WERI-Rb-1 (cell line): ENCODE measurements at regions not wholly inside any gene's neighbourhood (a gene's known extent, or its start where the extent isn't known, plus 50 kb on each side); places are given as distances from the start of the nearest gene placed in this dataset.

ENCODE experiments used
- DNase-seq: peaks from one replicate; pipeline ENCODE4 v3.0.0-alpha.2; 2020
- H3K27ac ChIP-seq: fragments of 250-450 bp; sonication (Bioruptor Pico); 2 replicates; pipeline ENCODE4 v1.5.1; 2020; ENCODE audit warnings: mild to moderate bottlenecking, moderate library complexity
- H3K27me3 ChIP-seq: fragments of 250-450 bp; sonication (Bioruptor Pico); 2 replicates; pipeline ENCODE4 v1.5.1; 2021; ENCODE audit warnings: mild to moderate bottlenecking, low read depth, moderate library complexity; ENCODE audit not compliant: insufficient read depth, severe bottlenecking
- H3K36me3 ChIP-seq: fragments of 250-450 bp; sonication (Bioruptor Pico); 2 replicates; pipeline ENCODE4 v1.5.1; 2020; ENCODE audit warnings: mild to moderate bottlenecking, moderate library complexity
- H3K4me3 ChIP-seq: 2 replicates; pipeline ENCODE4 v1.5.1; 2011; ENCODE audit warnings: low read depth, mild to moderate bottlenecking, control low read depth, low read length
- H3K9me3 ChIP-seq: fragments of 250-450 bp; sonication (Bioruptor Pico); 2 replicates; pipeline ENCODE4 v1.5.1; 2021; ENCODE audit warnings: mild to moderate bottlenecking, moderate library complexity; ENCODE audit not compliant: severe bottlenecking
- TF ChIP-seq, protein P1 (sequence below): IDR thresholded peaks from 2 replicates; pipeline ENCODE4 v1.5.1; 2011; ENCODE audit warnings: low read depth, mild to moderate bottlenecking, control low read depth, inconsistent platforms, low read length

DNA sequence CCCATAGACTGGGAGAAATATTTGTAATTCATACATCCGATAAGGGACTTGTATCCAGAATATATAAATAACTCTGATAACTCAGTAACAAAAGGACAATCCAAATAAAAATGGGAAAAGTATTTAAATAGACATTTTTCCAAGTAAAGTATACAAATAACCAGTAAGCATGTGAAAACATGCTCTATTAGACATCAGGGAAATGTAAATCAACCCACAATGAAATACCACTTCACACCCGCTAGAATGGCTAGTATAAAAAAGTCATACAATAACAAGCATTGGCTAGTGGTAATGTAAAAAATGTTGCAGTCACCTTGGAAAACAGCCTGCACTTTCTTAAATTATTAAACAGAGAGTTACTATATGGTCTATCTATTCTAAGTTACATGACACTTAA is 650.7 kb downstream of the C12orf50 start:
- no peaks in the 10 kb centered on the region for H3K9me3 ChIP-seq
- TF ChIP-seq, protein P1, sequence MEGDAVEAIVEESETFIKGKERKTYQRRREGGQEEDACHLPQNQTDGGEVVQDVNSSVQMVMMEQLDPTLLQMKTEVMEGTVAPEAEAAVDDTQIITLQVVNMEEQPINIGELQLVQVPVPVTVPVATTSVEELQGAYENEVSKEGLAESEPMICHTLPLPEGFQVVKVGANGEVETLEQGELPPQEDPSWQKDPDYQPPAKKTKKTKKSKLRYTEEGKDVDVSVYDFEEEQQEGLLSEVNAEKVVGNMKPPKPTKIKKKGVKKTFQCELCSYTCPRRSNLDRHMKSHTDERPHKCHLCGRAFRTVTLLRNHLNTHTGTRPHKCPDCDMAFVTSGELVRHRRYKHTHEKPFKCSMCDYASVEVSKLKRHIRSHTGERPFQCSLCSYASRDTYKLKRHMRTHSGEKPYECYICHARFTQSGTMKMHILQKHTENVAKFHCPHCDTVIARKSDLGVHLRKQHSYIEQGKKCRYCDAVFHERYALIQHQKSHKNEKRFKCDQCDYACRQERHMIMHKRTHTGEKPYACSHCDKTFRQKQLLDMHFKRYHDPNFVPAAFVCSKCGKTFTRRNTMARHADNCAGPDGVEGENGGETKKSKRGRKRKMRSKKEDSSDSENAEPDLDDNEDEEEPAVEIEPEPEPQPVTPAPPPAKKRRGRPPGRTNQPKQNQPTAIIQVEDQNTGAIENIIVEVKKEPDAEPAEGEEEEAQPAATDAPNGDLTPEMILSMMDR, result no peak

DNA sequence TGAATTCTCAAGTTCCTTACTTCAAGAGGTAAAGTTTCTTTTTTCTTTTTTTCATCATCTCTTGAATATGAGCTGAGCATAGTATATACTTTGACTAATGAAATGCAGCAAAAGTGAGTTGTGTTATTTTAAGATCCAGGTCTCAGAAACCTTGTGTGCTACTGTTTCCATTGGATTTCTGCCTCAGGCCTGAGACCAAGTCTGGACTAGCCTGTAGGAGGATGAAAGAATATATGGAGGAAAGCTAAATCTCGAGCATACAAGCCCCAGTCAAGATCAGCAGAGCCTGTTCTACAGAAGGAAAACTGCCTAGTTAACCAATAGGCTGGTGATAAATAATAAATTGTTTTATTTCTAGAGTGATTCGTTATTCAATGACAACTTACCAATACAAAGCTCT is 652.5 kb downstream of the C12orf50 start:
- no peaks in the 10 kb centered on the region for H3K9me3 ChIP-seq
- TF ChIP-seq, protein P1, result no peak
- H3K27ac ChIP-seq, result no peak overlapping the region
- DNase-seq, result no peak
- H3K36me3 ChIP-seq, result no peaks in the 10 kb centered on the region
- no peaks in the 10 kb centered on the region for H3K27me3 ChIP-seq
- H3K4me3 ChIP-seq, result no peak overlapping the region

More for the DNA sequence above, 650.7 kb downstream of the C12orf50 start:
- Histone ChIP-seq H3K4me3 (no peak overlapping the region), H3K27me3 (no peaks in the 10 kb centered on the region), H3K36me3 (no peaks in the 10 kb centered on the region), H3K27ac (no peak overlapping the region)
- no peak for DNase-seq

DNA sequence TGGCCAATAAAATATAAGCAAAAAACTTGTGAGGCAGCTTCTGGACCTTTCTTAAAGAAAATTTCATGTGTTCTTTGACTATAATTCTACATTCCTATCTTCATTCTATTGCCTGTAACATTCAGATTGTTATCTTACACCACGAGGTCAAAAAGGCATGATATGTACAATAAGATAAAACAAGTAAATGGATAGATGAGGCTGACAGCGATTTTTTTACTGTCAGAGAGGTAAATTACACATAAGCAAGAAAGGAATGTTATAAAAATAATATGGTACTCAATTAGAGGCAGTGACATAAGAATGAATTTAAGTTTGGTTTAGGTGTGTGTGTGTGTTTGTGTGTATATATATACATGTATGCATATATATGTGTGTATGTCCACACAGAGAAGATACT is 660.0 kb downstream of the C12orf50 start:
- H3K36me3 ChIP-seq, result no peaks in the 10 kb centered on the region
- no peak for DNase-seq
- no peak overlapping the region for H3K27ac ChIP-seq
- no peaks in the 10 kb centered on the region for H3K9me3 ChIP-seq
- no peaks in the 10 kb centered on the region for H3K27me3 ChIP-seq
- H3K4me3 ChIP-seq, result no peak overlapping the region
- TF ChIP-seq, protein P1, result no peak

DNA sequence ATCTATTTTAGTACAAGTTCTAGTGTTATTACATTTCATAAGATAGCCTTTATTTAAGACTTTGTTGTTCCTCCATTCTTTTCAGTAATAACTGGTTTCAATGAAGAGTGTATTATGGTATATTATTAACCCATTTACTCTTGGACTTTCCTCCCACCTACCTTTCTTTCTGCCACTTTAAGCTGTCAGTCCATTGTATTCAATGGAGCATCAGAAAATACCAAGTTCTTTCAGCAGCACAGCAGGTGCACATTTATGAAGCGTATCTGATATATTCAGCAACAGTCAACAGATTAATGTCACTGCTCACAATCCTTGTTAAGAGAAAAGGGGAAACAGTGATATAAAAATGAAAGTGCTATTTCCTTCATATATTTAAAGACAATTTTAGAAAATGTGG is 660.9 kb downstream of the C12orf50 start:
- Histone ChIP-seq H3K9me3 (no peaks in the 10 kb centered on the region), H3K27ac (no peak overlapping the region), H3K36me3 (no peaks in the 10 kb centered on the region), H3K27me3 (no peaks in the 10 kb centered on the region), H3K4me3 (no peak overlapping the region)
- no peak for DNase-seq
- TF ChIP-seq, protein P1, result no peak

DNA sequence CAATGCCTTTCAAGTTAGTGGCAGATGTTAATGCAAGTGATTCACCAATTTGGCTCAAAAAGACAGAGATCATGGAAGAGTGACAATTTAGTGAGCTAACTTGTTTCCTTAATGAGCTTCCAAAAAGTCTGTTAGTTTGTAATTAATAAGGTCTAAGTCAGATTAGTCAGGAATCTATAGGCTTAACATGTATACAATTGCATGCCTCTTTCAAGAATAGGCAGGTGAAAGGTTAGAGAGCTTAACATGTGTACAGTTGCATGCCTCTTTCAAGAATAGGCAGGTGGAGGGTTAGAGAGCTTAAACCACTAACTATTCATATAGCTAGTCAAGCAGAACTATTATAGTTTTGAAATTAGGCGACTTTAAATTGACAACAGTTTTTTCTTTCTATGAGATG is 663.8 kb downstream of the C12orf50 start:
- Histone ChIP-seq H3K9me3 (no peaks in the 10 kb centered on the region), H3K27me3 (no peaks in the 10 kb centered on the region), H3K36me3 (no peaks in the 10 kb centered on the region), H3K4me3 (no peak overlapping the region), H3K27ac (no peak overlapping the region)
- TF ChIP-seq, protein P1, result no peak
- no peak for DNase-seq

DNA sequence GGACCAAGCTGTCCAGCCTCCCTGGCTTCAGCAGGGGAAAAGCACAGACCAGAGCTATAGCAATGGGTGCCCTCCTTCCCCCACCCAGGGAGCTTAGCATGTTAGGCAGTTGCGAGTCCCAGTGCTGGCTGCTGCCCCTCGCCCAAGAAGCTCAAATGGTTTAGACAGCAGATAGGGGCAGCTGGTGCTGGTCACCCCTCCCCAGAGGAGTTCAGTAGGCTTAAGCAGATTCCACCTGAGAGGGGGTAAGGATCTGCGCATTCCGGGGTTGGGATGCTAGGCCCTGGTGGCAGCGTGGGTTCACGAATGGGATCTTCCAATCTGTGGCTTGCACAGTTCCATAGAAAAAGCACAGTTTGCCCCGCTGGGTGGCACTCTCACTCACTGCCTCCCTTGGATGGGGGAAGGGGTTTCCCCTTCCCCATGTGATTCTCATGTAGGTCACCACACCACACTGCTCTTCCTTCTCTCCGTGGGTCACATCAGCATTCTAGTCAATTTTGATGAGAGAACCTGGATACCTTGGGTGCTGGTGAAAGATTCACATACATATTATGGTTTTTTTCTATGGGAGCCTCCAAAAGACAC is 665.6 kb downstream of the C12orf50 start:
- TF ChIP-seq, protein P1, result no peak
- Histone ChIP-seq H3K36me3 (no peaks in the 10 kb centered on the region), H3K27me3 (no peaks in the 10 kb centered on the region)

More for the DNA sequence above, 665.6 kb downstream of the C12orf50 start:
- no peak overlapping the region for H3K4me3 ChIP-seq
- no peak overlapping the region for H3K27ac ChIP-seq
- DNase-seq, result no peak
- peaks cover 3% of the 10 kb centered on the region for H3K9me3 ChIP-seq
